ENCODE measurements at regions not wholly inside any gene's neighbourhood (a gene's known extent, or its start where the extent isn't known, plus 50 kb on each side); places are given as distances from the start of the nearest gene placed in this dataset.

GRCh38 chr2:120901201-120901600 lies 165.5 kb downstream of the GLI2 start:
- Mint-ChIP-seq H3K4me3 (no peak overlapping the region), H3K27ac (no peak overlapping the region), H3K4me1 (no peaks in the 10 kb centered on the region), H3K9me3 (no peaks in the 10 kb centered on the region), H3K36me3 (ENCODE audit: low read depth) (no peaks in the 10 kb centered on the region), H3K27me3 (peaks cover 2% of the 10 kb centered on the region)
- no peak for DNase-seq
- intact Hi-C loops (cut with micrococcal nuclease) = no loop called here

GRCh38 chr2:120902592-120902991 lies 166.9 kb downstream of the GLI2 start:
- Mint-ChIP-seq H3K9me3 (no peaks in the 10 kb centered on the region), H3K36me3 (ENCODE audit: low read depth) (no peaks in the 10 kb centered on the region), H3K27me3 (peaks cover 2% of the 10 kb centered on the region), H3K4me3 (no peak overlapping the region), H3K27ac (no peak overlapping the region), H3K4me1 (no peaks in the 10 kb centered on the region)
- intact Hi-C loops (cut with micrococcal nuclease) = no loop called here
- DNase-seq = no peak

DNA sequence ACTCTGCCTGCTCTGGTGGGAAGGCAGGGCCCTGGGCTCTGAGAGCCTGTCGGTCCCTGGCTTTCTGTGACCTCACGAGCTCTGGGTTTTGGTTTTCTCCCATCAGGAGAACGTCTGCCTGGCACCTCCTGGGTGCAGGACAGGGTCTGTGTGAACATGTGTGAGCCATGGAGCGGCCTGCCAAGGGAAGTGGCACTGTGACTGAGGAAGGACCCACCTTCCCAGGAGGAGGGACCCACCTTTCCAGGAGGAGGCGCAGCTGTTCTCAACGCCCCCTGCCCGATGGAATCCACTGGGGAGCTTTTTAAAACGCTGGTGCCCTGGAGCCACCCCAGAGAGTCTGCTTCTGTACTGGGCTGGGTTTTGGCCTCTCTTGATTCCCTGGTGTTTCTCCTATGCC lies 168.7 kb downstream of the GLI2 start:
- H3K27ac Mint-ChIP-seq = no peak overlapping the region
- H3K9me3 Mint-ChIP-seq = no peaks in the 10 kb centered on the region
- no peak for DNase-seq
- no peaks in the 10 kb centered on the region for H3K4me1 Mint-ChIP-seq
- H3K36me3 Mint-ChIP-seq (ENCODE audit: low read depth) = no peaks in the 10 kb centered on the region
- peaks cover 2% of the 10 kb centered on the region for H3K27me3 Mint-ChIP-seq
- no peak overlapping the region for H3K4me3 Mint-ChIP-seq
- intact Hi-C loops (cut with micrococcal nuclease) = no loop called here

DNA sequence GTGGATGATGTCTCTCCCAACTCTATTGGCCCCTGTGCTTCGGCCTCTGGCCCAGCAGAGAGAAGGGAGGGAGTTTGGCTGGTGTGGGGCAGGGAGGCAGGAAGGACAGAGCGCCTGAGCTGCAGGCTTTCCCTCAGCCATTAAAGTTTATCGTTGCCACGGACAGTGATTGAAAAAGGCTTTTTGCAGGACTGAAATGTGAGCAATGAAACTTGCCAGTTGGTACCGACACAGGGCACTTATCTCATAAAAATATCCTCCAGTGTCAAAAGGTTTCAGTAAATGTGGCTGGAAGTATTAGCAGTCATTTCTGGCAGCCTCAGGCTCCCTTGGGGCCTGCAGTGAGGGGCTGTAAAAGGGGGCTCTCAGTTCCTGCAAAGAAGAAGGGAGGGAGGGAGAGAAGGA lies 169.2 kb downstream of the GLI2 start:
- Mint-ChIP-seq H3K27ac (no peak overlapping the region), H3K4me1 (no peaks in the 10 kb centered on the region), H3K36me3 (ENCODE audit: low read depth) (no peaks in the 10 kb centered on the region), H3K9me3 (no peaks in the 10 kb centered on the region), H3K27me3 (peaks cover 2% of the 10 kb centered on the region), H3K4me3 (no peak overlapping the region)
- DNase-seq = no peak
- intact Hi-C loops (cut with micrococcal nuclease) = no loop called here

- intact Hi-C loops (cut with micrococcal nuclease) = no loop called here
- Mint-ChIP-seq H3K36me3 (ENCODE audit: low read depth) (no peaks in the 10 kb centered on the region), H3K9me3 (no peaks in the 10 kb centered on the region), H3K4me3 (no peak overlapping the region), H3K4me1 (no peaks in the 10 kb centered on the region), H3K27me3 (peaks cover 2% of the 10 kb centered on the region), H3K27ac (no peak overlapping the region)
- no peak for DNase-seq
These were observed 169.6 kb downstream of the GLI2 start for GRCh38 chr2:120905298-120905697.

GRCh38 chr2:120905824-120906571 lies 170.3 kb downstream of the GLI2 start:
- Mint-ChIP-seq H3K9me3 (no peaks in the 10 kb centered on the region), H3K36me3 (ENCODE audit: low read depth) (no peaks in the 10 kb centered on the region), H3K27me3 (peaks cover 2% of the 10 kb centered on the region), H3K27ac (no peak overlapping the region), H3K4me1 (no peaks in the 10 kb centered on the region), H3K4me3 (no peak overlapping the region)
- intact Hi-C loops (cut with micrococcal nuclease) = no loop called here
- no peak for DNase-seq

DNA sequence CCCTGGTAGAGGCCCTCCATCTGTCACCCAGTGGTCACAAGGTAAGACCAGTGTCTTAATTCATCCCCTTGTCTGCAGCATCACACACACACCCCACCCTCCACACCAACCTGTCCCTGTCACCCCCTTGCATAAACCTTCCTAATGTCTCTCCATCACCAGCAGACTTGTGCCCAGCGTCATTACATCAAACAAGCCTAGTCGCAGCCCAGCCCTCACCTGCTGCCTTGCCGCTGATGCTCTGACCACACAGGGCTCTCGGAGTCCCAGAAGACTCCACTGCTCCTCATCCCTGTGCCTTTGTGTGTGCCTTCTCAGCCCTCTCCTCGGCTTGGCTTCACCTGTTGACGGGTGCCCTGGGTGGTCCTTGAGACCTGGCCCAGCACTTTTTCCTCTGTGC lies 171.2 kb downstream of the GLI2 start:
- DNase-seq = no peak
- H3K4me1 Mint-ChIP-seq = no peaks in the 10 kb centered on the region

DNA sequence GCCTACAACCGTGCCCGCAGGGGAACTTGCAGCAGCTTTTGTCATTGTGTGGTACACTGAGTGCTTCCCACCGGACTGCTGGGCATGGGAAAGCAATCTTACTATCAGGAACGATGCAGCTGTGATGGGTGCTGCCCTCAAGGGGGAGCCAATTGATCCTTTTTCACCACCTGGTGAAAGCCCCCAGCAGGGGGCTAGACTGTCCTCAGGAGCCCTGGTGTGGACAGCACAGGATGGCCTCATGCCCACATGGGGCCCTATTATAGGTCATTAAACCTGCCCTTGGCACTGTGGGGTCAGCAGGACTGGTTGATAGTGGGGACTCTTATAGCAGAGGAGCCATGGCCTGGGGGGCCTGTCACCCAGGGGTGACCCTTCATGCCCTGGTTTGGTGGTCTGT lies 172.2 kb downstream of the GLI2 start:
- Mint-ChIP-seq H3K9me3 (no peaks in the 10 kb centered on the region), H3K4me3 (no peak overlapping the region), H3K27ac (no peak overlapping the region), H3K4me1 (no peaks in the 10 kb centered on the region), H3K36me3 (ENCODE audit: low read depth) (no peaks in the 10 kb centered on the region), H3K27me3 (no peaks in the 10 kb centered on the region)
- DNase-seq = no peak
- intact Hi-C loops (cut with micrococcal nuclease) = no loop called here

More for the DNA sequence above, 171.2 kb downstream of the GLI2 start:
- intact Hi-C loops (cut with micrococcal nuclease) = no loop called here
- H3K4me3 Mint-ChIP-seq = no peak overlapping the region
- H3K27ac Mint-ChIP-seq = no peak overlapping the region
- H3K36me3 Mint-ChIP-seq (ENCODE audit: low read depth) = no peaks in the 10 kb centered on the region
- no peaks in the 10 kb centered on the region for H3K27me3 Mint-ChIP-seq
- H3K9me3 Mint-ChIP-seq = no peaks in the 10 kb centered on the region

GRCh38 chr2:120908314-120908975 lies 172.8 kb downstream of the GLI2 start:
- intact Hi-C loops (cut with micrococcal nuclease) = no loop called here
- H3K9me3 Mint-ChIP-seq = no peaks in the 10 kb centered on the region
- H3K27me3 Mint-ChIP-seq = no peaks in the 10 kb centered on the region
- no peaks in the 10 kb centered on the region for H3K36me3 Mint-ChIP-seq (ENCODE audit: low read depth)
- DNase-seq = no peak
- H3K27ac Mint-ChIP-seq = no peak overlapping the region
- no peak overlapping the region for H3K4me3 Mint-ChIP-seq
- H3K4me1 Mint-ChIP-seq = no peaks in the 10 kb centered on the region

GRCh38 chr2:120909102-120909501 lies 173.4 kb downstream of the GLI2 start:
- no peaks in the 10 kb centered on the region for H3K27me3 Mint-ChIP-seq
- DNase-seq = no peak
- intact Hi-C loops (cut with micrococcal nuclease) = no loop called here
- H3K4me1 Mint-ChIP-seq = no peaks in the 10 kb centered on the region
- H3K4me3 Mint-ChIP-seq = no peak overlapping the region
- no peaks in the 10 kb centered on the region for H3K36me3 Mint-ChIP-seq (ENCODE audit: low read depth)
- H3K27ac Mint-ChIP-seq = no peak overlapping the region
- no peaks in the 10 kb centered on the region for H3K9me3 Mint-ChIP-seq

- no peaks in the 10 kb centered on the region for H3K9me3 Mint-ChIP-seq
- no peak overlapping the region for H3K4me3 Mint-ChIP-seq
- H3K4me1 Mint-ChIP-seq = no peaks in the 10 kb centered on the region
- intact Hi-C loops (cut with micrococcal nuclease) = no loop called here
- no peak overlapping the region for H3K27ac Mint-ChIP-seq
- DNase-seq = no peak
- no peaks in the 10 kb centered on the region for H3K27me3 Mint-ChIP-seq
- H3K36me3 Mint-ChIP-seq (ENCODE audit: low read depth) = no peaks in the 10 kb centered on the region
These were observed 174.5 kb downstream of the GLI2 start for GRCh38 chr2:120910164-120910563.

- no peak overlapping the region for H3K4me3 Mint-ChIP-seq
- no peaks in the 10 kb centered on the region for H3K9me3 Mint-ChIP-seq
- H3K27me3 Mint-ChIP-seq = no peaks in the 10 kb centered on the region
- no peak overlapping the region for H3K27ac Mint-ChIP-seq
- intact Hi-C loops (cut with micrococcal nuclease) = no loop called here
- no peaks in the 10 kb centered on the region for H3K4me1 Mint-ChIP-seq
- no peaks in the 10 kb centered on the region for H3K36me3 Mint-ChIP-seq (ENCODE audit: low read depth)
- no peak for DNase-seq
These were observed 175.6 kb downstream of the GLI2 start for GRCh38 chr2:120910956-120911951.

DNA sequence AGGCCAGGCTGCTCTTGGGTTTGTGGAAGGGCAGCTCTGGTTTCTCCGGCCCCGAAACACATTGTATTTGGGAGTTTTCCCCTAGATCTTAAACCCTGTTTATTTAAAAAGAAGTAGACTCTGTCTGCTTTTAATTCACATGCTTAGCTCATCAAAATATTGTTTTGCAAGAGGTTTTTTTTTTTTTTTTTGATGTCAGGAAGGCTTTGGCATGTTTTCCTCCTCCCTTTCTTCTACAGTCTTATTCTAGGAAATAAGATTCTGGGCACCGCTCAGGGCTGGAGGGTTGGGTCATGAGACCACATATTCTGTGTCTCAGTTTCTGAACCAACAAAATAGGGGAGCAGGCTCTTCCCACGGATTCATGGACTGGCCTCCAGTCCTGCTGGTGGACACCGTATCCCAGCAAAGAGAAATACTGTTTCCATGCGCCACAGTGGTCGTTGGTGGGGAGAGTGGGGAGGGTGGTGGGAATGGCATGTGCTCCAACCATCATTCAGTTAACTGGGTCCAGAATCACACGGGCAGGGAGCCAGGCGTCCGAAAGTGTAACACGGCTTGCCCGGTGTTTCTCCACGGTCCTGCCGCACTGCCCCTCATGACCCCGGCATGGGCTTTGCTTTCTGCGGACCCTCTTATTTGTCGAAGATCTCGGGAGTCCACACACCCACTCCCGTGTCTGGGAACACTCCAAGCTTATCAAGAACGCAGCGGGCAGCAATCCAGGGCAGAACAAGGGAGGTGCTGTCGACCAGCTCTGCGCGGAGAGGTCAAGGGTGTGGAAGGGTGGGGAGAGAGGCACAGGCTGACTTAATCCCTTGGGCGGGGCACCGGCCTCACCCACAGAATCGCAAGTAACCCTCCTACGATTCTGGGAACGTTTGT lies 176.7 kb downstream of the GLI2 start:
- no peak overlapping the region for H3K4me3 Mint-ChIP-seq
- H3K36me3 Mint-ChIP-seq (ENCODE audit: low read depth) = no peaks in the 10 kb centered on the region
- H3K27ac Mint-ChIP-seq = no peak overlapping the region
- H3K9me3 Mint-ChIP-seq = no peaks in the 10 kb centered on the region
- H3K4me1 Mint-ChIP-seq = no peaks in the 10 kb centered on the region
- no peaks in the 10 kb centered on the region for H3K27me3 Mint-ChIP-seq
- intact Hi-C loops (cut with micrococcal nuclease) = no loop called here
- no peak for DNase-seq

Data from activated CD4-positive, alpha-beta T cell treated with anti-CD3 and anti-CD28 coated beads, Interleukin-2, amount 10 ng/mL, durations not matched to agents 24 days and 14 days (primary cell).